ENCODE measurements at regions not wholly inside any gene's neighbourhood (a gene's known extent, or its start where the extent isn't known, plus 50 kb on each side); places are given as distances from the start of the nearest gene placed in this dataset.

GRCh38 chr10:18777258-18777657 lies 118.0 kb downstream of the ARL5B start:
- TF ChIP-seq CTCF (conservative IDR thresholded peaks at IDR 0.05 in 1 of 2, IDR thresholded peaks at IDR 0.05 in 1 of 2; ENCODE audit: low read depth in 1 of 2, low read length in 2 of 2), result no peak
- TF ChIP-seq EZH2 (IDR thresholded peaks at IDR 0.05; ENCODE audit: low read length, missing control alignments), result no peak

Data from fibroblast of lung (primary cell).